Liver (tissue), 3 donors: ENCODE measurements at regions not wholly inside any gene's neighbourhood (a gene's known extent, or its start where the extent isn't known, plus 50 kb on each side); places are given as distances from the start of the nearest gene placed in this dataset.

Source experiments
- CTCF ChIP-seq: fragments of 150-350 bp; IDR thresholded peaks from 2 replicates; pipeline ENCODE4 v1.5.1; 2017; ENCODE audit warnings: improper control_type of control experiment, low read depth, low read length; ENCODE audit not compliant: missing input control
- EGR1 ChIP-seq, 2 donors: IDR thresholded peaks; 2 replicates each; pipeline ENCODE4 v1.6.1; 2016 to 2018; ENCODE audit warnings: antibody characterized with exemption in 2 of 2, low read depth in 2 of 2
- FOXA1 ChIP-seq: IDR thresholded peaks from 2 replicates; pipeline ENCODE4 v1.6.1; 2016; ENCODE audit warnings: antibody characterized with exemption
- HNF4G ChIP-seq: IDR thresholded peaks from 2 replicates; pipeline ENCODE4 v1.6.1; 2016; ENCODE audit warnings: antibody characterized with exemption
- REST ChIP-seq: IDR thresholded peaks from 2 replicates; pipeline ENCODE4 v1.6.1; 2016; ENCODE audit warnings: antibody characterized with exemption, mild to moderate bottlenecking
- RXRA ChIP-seq, 2 donors: IDR thresholded peaks; 2 replicates each; pipeline ENCODE4 v1.6.1; 2017 to 2018; ENCODE audit warnings: antibody characterized with exemption in 2 of 2, mild to moderate bottlenecking in 1 of 2
- TF ChIP-seq, protein P1 (sequence below): IDR thresholded peaks from 2 replicates; pipeline ENCODE4 v1.6.1; 2016; ENCODE audit warnings: antibody characterized with exemption
- donor health status: healthy.
- donor health status: healthy.

- TF ChIP-seq CTCF (no peak), EGR1 (IDR thresholded peaks at IDR 0.05; ENCODE audit: low read depth in 2 of 2) (no peak), FOXA1 (no peak), REST (no peak), HNF4G (no peak), RXRA (IDR thresholded peaks at IDR 0.05) (no peak)
- TF ChIP-seq, protein P1, sequence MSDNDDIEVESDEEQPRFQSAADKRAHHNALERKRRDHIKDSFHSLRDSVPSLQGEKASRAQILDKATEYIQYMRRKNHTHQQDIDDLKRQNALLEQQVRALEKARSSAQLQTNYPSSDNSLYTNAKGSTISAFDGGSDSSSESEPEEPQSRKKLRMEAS: no peak
Observed at GRCh38 chr9:99628849-99629620, 192.7 kb upstream of the NR4A3 start.
